ENCODE measurements at regions not wholly inside any gene's neighbourhood (a gene's known extent, or its start where the extent isn't known, plus 50 kb on each side); places are given as distances from the start of the nearest gene placed in this dataset.

DNA sequence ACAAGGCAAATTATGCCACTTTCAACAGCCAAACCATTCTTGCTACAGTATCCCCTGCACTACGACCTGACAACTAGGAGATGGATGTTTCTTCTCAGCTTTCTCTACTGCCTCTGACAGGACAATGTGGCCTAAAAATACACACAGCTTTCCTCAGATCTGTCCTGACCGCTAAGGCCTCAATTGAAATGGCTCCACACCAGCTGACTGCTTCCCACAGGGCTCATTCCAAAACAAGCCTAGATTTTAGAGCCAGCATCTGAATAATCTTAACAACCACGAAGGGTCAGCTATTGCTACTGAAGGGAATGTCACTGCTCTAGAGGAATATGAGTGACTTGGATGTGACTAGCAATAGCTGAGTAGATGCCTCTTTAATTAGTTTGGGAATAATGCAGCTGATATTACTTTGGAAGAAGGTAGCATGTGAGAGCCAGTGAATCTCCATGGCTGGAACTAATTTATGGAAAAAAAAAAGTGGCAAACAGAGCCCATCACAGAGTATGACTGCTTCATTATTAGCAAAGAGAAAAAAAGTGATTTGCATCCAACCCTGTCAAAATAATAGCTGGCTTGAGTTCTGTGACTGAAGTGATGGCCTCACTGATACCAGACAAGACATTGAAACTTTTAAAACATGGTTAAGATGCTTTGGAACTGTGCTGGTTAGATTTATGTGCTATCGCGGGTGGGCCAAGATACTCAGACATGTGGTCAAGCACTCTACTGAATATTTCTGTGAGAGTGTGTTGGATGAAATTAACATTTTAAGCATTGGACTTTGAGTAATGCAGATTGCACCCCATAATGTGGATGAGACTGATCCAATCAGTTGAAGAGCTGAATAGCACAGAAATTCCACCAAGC is 450.2 kb downstream of the NR2F1-AS1 start:
- no peak for ATAC-seq
- Histone ChIP-seq H3K4me1 (ENCODE audit: control insufficient read depth, insufficient read depth, low read length) (no peaks in the 10 kb centered on the region), H3K36me3 (ENCODE audit: control insufficient read depth, insufficient read depth, low read length) (no peaks in the 10 kb centered on the region), H3K4me3 (ENCODE audit: low read length) (no peak overlapping the region), H3K9me3 (ENCODE audit: control insufficient read depth, insufficient read depth, low read length) (no peaks in the 10 kb centered on the region), H3K27ac (ENCODE audit: low read length) (no peak overlapping the region), H3K27me3 (ENCODE audit: control insufficient read depth, insufficient read depth, low read length) (no peaks in the 10 kb centered on the region)
- no peaks in the 10 kb centered on the region for H3K4me1 Mint-ChIP-seq
- intact Hi-C loops (cut with micrococcal nuclease): no loop called here
- H3K36me3 Mint-ChIP-seq: no peaks in the 10 kb centered on the region
- no peak for DNase-seq
- H3K27me3 Mint-ChIP-seq (ENCODE audit: low read depth in 2 of 2): no peaks in the 10 kb centered on the region
- WGBS (ENCODE audit: insufficient coverage): 60% methylated on average over 5 of the region's 5 CpGs
- H3K9me3 Mint-ChIP-seq: peaks cover 2 to 7% of the 10 kb centered on the region in 2 donors
- TF ChIP-seq, protein P1, sequence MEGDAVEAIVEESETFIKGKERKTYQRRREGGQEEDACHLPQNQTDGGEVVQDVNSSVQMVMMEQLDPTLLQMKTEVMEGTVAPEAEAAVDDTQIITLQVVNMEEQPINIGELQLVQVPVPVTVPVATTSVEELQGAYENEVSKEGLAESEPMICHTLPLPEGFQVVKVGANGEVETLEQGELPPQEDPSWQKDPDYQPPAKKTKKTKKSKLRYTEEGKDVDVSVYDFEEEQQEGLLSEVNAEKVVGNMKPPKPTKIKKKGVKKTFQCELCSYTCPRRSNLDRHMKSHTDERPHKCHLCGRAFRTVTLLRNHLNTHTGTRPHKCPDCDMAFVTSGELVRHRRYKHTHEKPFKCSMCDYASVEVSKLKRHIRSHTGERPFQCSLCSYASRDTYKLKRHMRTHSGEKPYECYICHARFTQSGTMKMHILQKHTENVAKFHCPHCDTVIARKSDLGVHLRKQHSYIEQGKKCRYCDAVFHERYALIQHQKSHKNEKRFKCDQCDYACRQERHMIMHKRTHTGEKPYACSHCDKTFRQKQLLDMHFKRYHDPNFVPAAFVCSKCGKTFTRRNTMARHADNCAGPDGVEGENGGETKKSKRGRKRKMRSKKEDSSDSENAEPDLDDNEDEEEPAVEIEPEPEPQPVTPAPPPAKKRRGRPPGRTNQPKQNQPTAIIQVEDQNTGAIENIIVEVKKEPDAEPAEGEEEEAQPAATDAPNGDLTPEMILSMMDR (IDR thresholded peaks at IDR 0.05): no peak
- H3K27ac Mint-ChIP-seq: no peak overlapping the region
- H3K4me3 Mint-ChIP-seq: no peak overlapping the region

DNA sequence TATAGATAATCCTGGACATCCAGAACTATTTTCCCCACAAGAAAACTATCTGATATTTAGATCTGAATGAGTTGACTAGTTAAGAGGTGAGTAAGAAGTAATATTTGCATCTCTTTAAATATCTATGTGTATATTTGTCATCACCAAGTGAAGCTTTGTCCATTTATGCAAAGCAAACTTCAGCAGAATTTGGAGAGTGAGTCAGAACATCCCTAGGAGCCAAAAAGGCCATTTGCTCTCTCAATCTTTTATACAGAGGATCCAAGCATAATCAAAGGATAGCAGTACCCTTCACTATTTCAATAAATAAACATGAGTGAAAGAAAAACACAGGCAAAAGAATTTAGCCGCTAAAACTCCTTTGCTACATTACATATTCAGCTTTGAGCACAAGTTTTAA is 454.4 kb downstream of the NR2F1-AS1 start:
- no peaks in the 10 kb centered on the region for H3K27me3 Mint-ChIP-seq (ENCODE audit: low read depth in 2 of 2)
- H3K36me3 Mint-ChIP-seq: no peaks in the 10 kb centered on the region
- Histone ChIP-seq H3K36me3 (ENCODE audit: control insufficient read depth, insufficient read depth, low read length) (no peaks in the 10 kb centered on the region), H3K9me3 (ENCODE audit: control insufficient read depth, insufficient read depth, low read length) (no peaks in the 10 kb centered on the region), H3K27ac (ENCODE audit: low read length) (no peak overlapping the region), H3K27me3 (ENCODE audit: control insufficient read depth, insufficient read depth, low read length) (no peaks in the 10 kb centered on the region), H3K4me3 (ENCODE audit: low read length) (no peak overlapping the region), H3K4me1 (ENCODE audit: control insufficient read depth, insufficient read depth, low read length) (no peaks in the 10 kb centered on the region)
- peaks cover 2 to 5% of the 10 kb centered on the region in 2 donors for H3K9me3 Mint-ChIP-seq
- intact Hi-C loops (cut with micrococcal nuclease): no loop called here
- ATAC-seq: no peak
- TF ChIP-seq, protein P1 (IDR thresholded peaks at IDR 0.05): no peak
- no peak for DNase-seq
- H3K4me3 Mint-ChIP-seq: no peak overlapping the region
- no peak overlapping the region for H3K27ac Mint-ChIP-seq
- H3K4me1 Mint-ChIP-seq: no peaks in the 10 kb centered on the region
- no CpG with 5 or more reads among the region's 1 CpG for WGBS (ENCODE audit: insufficient coverage)

DNA sequence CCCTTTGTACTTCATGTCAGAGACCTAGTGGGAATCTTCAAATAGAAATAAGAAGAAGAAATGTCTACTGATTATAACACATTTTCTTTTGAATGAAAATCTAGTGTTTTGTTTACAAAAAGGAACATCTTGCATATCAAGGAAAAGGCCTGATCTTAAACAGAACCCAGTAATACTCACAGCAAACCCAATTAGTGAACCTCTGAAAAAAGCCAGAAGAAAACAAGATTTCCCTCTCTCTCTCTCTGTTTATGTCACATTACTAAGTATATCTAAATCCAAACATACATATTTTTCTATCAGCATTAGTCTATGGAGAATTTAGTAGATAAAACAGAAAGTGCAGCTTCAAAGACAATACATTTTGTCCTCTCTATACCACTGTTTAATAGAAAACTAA is 457.9 kb downstream of the NR2F1-AS1 start:
- intact Hi-C loops (cut with micrococcal nuclease): no loop called here
- Mint-ChIP-seq H3K4me3 (no peak overlapping the region), H3K4me1 (no peaks in the 10 kb centered on the region), H3K36me3 (no peaks in the 10 kb centered on the region), H3K27ac (no peak overlapping the region), H3K27me3 (ENCODE audit: low read depth in 2 of 2) (no peaks in the 10 kb centered on the region), H3K9me3 (peaks cover 6 to 8% of the 10 kb centered on the region in 2 donors)
- Histone ChIP-seq H3K27me3 (ENCODE audit: control insufficient read depth, insufficient read depth, low read length) (no peaks in the 10 kb centered on the region), H3K4me1 (ENCODE audit: control insufficient read depth, insufficient read depth, low read length) (no peaks in the 10 kb centered on the region), H3K36me3 (ENCODE audit: control insufficient read depth, insufficient read depth, low read length) (no peaks in the 10 kb centered on the region), H3K9me3 (ENCODE audit: control insufficient read depth, insufficient read depth, low read length) (no peaks in the 10 kb centered on the region), H3K27ac (ENCODE audit: low read length) (no peak overlapping the region), H3K4me3 (ENCODE audit: low read length) (no peak overlapping the region)
- ATAC-seq (no peak), DNase-seq (no peak)
- TF ChIP-seq, protein P1 (IDR thresholded peaks at IDR 0.05): no peak

DNA sequence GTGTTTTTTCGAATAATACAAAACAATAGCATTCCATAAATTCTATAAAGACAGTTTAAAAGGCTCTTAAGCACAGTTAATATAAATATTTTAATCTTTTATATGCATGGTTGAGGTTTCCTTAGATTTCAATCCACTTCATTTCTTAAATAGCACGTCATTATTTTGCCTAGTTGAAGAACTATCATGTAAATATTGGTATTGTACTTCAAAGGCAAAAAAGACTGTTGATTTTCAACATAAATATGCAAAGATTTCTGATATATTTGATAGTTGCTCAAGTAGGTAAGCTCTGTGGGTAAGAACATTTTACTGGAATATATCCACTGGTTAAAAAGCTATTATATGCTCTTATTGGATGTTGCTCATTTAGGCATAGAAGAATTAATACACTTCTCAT is 458.6 kb downstream of the NR2F1-AS1 start:
- no peaks in the 10 kb centered on the region for H3K27me3 Mint-ChIP-seq (ENCODE audit: low read depth in 2 of 2)
- H3K36me3 Mint-ChIP-seq: no peaks in the 10 kb centered on the region
- TF ChIP-seq, protein P1 (IDR thresholded peaks at IDR 0.05): no peak
- no CpG with 5 or more reads among the region's 2 CpGs for WGBS (ENCODE audit: insufficient coverage)
- Histone ChIP-seq H3K36me3 (ENCODE audit: control insufficient read depth, insufficient read depth, low read length) (no peaks in the 10 kb centered on the region), H3K4me1 (ENCODE audit: control insufficient read depth, insufficient read depth, low read length) (no peaks in the 10 kb centered on the region), H3K27me3 (ENCODE audit: control insufficient read depth, insufficient read depth, low read length) (no peaks in the 10 kb centered on the region), H3K27ac (ENCODE audit: low read length) (no peak overlapping the region), H3K9me3 (ENCODE audit: control insufficient read depth, insufficient read depth, low read length) (no peaks in the 10 kb centered on the region), H3K4me3 (ENCODE audit: low read length) (no peak overlapping the region)
- DNase-seq (no peak), ATAC-seq (no peak)
- intact Hi-C loops (cut with micrococcal nuclease): no loop called here
- no peaks in the 10 kb centered on the region for H3K4me1 Mint-ChIP-seq
- no peak overlapping the region for H3K27ac Mint-ChIP-seq
- H3K4me3 Mint-ChIP-seq: no peak overlapping the region
- H3K9me3 Mint-ChIP-seq: peaks cover 6 to 8% of the 10 kb centered on the region in 2 donors
